GM12873 (cell line): ENCODE measurements at regions not wholly inside any gene's neighbourhood (a gene's known extent, or its start where the extent isn't known, plus 50 kb on each side); places are given as distances from the start of the nearest gene placed in this dataset.

Source experiments
- TF ChIP-seq, protein P1 (sequence below): IDR thresholded peaks from 2 replicates; pipeline ENCODE4 v1.5.1; 2012; ENCODE audit warnings: low read depth, mild to moderate bottlenecking, moderate library complexity, low read length, control low read depth; ENCODE audit not compliant: insufficient read depth; ENCODE audit errors: missing control alignments

DNA sequence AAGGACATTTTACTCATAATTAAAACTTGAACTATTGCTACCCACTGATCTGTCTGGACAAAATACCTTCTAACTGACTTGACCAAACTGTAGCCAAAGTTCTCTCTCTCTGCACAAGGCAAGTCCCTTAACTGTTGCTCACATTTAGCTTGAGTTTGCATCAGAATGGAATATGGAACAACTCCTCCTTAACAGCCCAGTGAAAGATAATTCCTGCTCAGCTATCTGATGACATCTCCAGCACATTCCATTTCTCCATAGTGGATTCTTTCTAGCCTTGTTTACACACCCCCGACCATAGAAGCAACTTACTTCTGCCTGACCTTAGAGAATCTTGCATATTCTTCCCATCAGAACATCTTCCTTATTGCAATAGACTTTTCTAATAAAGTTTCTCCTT is 317.2 kb upstream of the CDH2 start:
- TF ChIP-seq, protein P1, sequence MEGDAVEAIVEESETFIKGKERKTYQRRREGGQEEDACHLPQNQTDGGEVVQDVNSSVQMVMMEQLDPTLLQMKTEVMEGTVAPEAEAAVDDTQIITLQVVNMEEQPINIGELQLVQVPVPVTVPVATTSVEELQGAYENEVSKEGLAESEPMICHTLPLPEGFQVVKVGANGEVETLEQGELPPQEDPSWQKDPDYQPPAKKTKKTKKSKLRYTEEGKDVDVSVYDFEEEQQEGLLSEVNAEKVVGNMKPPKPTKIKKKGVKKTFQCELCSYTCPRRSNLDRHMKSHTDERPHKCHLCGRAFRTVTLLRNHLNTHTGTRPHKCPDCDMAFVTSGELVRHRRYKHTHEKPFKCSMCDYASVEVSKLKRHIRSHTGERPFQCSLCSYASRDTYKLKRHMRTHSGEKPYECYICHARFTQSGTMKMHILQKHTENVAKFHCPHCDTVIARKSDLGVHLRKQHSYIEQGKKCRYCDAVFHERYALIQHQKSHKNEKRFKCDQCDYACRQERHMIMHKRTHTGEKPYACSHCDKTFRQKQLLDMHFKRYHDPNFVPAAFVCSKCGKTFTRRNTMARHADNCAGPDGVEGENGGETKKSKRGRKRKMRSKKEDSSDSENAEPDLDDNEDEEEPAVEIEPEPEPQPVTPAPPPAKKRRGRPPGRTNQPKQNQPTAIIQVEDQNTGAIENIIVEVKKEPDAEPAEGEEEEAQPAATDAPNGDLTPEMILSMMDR, result no peak

DNA sequence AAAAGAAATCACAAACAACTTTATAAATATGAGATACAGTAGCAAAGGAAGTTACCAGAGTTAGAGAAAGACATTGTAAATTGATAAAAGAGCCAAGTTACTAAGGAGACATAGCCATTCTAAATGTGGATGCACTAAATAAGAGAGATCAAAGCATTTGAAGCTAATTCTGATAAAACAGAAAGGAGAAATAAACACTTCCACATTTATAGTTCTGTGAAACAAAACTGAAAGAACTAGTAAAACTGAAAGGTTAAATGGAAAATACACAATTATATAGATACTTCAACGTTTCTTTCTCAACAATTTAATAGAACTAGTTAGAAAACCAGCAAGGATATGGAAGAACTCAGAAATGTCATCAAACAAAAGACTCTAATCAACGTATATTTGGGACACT is 309.0 kb upstream of the CDH2 start:
- TF ChIP-seq, protein P1, result no peak

DNA sequence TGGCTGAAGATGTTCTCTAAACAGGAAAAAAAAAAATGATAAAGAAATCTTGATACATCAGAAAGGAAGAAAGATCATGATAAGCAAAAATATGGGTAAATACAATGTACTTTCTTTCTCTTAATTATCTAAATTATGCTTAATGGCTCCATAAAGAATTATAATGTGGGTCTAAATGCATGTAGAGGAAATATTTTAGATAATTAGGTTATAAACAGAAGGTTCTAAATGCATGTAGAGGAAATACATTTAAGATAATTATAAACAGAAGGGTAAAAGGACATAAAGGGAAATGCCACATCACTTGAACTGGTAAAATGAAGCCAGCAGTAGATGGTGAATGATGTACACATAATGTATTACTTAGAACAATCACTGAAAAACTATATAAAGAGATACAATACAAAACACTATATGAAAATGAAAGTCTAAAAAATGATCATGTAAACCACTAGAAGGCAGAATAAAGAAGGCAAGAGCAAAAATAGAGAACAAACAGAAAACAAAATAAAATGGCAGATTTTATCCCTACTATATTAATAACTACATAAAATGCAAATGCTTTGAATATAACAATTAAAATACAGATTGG is 308.4 kb upstream of the CDH2 start:
- TF ChIP-seq, protein P1, result no peak

DNA sequence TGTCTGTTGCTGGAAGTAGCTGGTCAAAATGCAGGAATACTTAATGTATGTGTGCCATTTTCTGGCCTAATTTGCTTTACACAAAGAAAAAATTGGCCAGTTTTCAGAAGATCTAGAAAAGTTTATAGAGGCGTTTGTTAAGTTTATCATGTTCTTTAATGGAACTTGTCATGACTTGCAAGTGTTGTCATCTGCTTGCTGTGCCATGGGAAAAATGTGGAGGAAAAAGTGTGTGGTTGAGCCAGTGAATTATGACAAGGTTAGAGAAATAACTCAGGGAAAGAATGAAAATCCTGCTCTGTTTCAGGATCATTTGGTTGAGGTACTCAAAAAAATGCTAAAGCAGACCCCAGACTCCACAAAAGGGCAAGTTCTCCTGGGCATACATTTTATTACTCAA is 301.6 kb upstream of the CDH2 start:
- TF ChIP-seq, protein P1, result no peak

DNA sequence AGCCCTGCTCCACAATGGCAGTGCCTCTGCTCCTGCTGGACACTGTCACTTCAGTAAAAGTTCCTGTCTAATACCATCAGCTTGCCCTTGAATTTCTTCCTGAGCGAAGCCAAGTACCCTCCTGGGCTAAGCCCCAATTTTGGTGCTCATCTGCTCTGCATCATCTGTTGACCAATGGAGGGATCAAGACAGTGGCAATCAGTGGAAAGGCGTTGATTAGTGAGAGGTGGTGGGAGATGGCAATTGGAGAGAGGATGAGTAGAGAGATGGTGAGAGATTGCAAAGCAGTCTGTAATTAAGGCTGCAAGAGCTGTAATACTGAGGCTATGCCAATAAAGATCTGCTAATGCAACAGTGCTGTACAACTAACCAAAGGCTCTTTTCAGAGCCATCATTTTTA is 299.4 kb upstream of the CDH2 start:
- TF ChIP-seq, protein P1, result no peak

DNA sequence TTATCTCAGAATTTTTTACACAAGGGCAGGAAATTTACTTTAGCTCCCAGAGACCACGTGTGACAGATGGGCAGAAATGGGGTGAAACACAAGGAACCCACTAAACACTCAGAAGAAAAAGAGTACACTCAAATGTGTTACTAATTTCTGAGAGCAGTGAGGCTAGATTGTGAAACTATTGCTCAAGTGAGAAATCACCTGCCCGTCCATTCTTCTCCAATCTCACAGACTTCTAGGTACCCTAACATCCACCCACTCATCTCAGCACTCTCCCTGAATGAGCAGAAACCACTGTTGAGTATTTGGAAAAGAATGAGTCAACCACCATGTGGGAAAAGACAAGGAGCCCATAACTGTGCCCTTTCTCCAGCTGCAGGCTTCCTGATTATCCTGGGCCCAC is 293.0 kb upstream of the CDH2 start:
- TF ChIP-seq, protein P1, result no peak

DNA sequence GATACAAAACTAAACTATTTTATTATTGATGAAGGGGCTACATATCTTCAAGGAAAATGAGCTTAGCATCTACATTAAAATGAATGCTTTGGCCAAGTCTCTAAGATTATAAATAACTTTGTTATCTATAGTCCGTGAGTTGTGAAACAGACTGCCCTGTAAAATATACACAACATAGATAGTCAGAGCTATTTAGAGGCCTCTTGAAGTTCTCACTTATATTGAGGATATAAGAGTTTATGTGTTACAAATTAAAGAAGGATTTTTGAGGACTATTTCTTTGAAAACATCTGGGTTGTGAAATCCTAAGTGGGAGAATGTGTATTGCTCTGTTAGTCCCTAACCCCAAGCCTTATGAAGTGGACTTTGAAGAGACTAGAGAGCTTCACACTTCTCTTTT is 292.0 kb upstream of the CDH2 start:
- TF ChIP-seq, protein P1, result no peak
